Muscle of leg (tissue), 3 donors: ENCODE measurements at regions not wholly inside any gene's neighbourhood (a gene's known extent, or its start where the extent isn't known, plus 50 kb on each side); places are given as distances from the start of the nearest gene placed in this dataset.
A peak's percentile ranks its signal among the peaks of the same experiment; 100 is the strongest.
"Not testable (repeated sequence)": the region's sequence is repeated elsewhere in the genome, so short reads cannot be mapped to it uniquely, and the experiment has no call there.

Experiments
- DNase-seq: peaks from one replicate; pipeline ENCODE4 v3.0.0; 2013
- H3K27ac ChIP-seq: one replicate; pipeline ENCODE4 v1.5.1; 2013; ENCODE audit warnings: mild to moderate bottlenecking, low read length, control low read depth
- H3K27me3 ChIP-seq: one replicate; pipeline ENCODE4 v1.6.1; 2013; ENCODE audit warnings: low read length; ENCODE audit not compliant: control insufficient read depth, insufficient read depth
- H3K36me3 ChIP-seq: one replicate; pipeline ENCODE4 v1.6.1; 2013; ENCODE audit warnings: low read length; ENCODE audit not compliant: control insufficient read depth, insufficient read depth
- H3K4me1 ChIP-seq: one replicate; pipeline ENCODE4 v1.6.1; 2013; ENCODE audit warnings: low read length; ENCODE audit not compliant: control insufficient read depth, insufficient read depth
- H3K4me3 ChIP-seq: one replicate; pipeline ENCODE4 v1.5.1; 2013; ENCODE audit warnings: low read length, control low read depth
- H3K9me3 ChIP-seq: replicated peaks from 2 replicates; pipeline ENCODE4 v1.6.1; 2013; ENCODE audit warnings: low read depth, low read length; ENCODE audit not compliant: control insufficient read depth
- WGBS: methylation state at CpG from one replicate; pipeline ENCODE4 v1.1.5; 2013; ENCODE audit warnings: missing lambda C conversion rate; ENCODE audit not compliant: insufficient coverage; 5-methylcytosine and 5-hydroxymethylcytosine counted together

DNA sequence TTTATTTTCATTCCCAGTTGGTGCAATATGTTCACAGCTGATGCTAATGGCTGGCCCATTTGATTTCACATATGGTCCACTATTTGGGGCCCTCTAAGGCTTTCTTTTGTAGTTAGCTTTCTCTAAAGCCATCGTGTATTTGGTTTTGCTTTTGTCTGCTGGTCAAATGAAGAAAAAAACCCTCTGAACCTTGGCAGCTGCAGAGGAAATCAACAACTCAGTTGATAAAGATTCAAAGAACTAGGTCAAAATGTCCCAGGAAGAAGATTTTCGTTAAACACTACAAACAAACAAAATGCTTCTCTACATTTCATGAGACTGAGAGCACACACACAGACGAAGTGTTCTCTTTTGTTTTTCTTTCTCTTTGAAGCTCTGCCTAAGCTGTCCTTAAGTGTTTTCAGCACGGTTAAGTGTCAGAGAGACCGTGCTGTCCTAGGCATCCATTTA is 655.0 kb downstream of the RWDD3 start:
- no peaks in the 10 kb centered on the region for H3K27me3 ChIP-seq
- no peaks in the 10 kb centered on the region for H3K36me3 ChIP-seq
- H3K4me3 ChIP-seq = no peak overlapping the region
- DNase-seq = peak; percentile 29
- WGBS = 40% methylated on average over 1 of the region's 5 CpGs
- no peaks in the 10 kb centered on the region for H3K9me3 ChIP-seq
- no peak overlapping the region for H3K27ac ChIP-seq
- no peaks in the 10 kb centered on the region for H3K4me1 ChIP-seq

DNA sequence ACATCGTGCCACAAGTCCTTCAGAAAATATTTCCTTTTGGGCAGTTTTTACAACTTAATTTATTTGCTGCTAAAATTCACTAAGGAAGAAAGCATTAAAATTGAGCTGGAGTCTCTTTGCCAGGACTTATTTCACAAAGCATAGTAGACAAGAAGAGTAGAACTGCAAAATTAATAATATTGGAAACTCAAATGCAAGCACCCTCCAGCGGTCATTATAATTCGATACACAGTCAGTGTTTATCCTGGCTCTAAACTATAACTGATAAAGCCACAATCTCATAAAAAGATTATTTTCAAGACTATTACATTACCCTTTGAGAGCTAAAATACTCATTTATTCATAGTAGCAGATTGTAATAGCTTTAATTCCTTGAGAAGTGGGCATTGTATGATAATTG is 655.4 kb downstream of the RWDD3 start:
- no CpG with 5 or more reads among the region's 3 CpGs for WGBS
- no peak overlapping the region for H3K4me3 ChIP-seq
- no peaks in the 10 kb centered on the region for H3K36me3 ChIP-seq
- H3K27ac ChIP-seq = no peak overlapping the region
- no peaks in the 10 kb centered on the region for H3K4me1 ChIP-seq
- H3K27me3 ChIP-seq = no peaks in the 10 kb centered on the region
- no peaks in the 10 kb centered on the region for H3K9me3 ChIP-seq
- peak; percentile 32 for DNase-seq

DNA sequence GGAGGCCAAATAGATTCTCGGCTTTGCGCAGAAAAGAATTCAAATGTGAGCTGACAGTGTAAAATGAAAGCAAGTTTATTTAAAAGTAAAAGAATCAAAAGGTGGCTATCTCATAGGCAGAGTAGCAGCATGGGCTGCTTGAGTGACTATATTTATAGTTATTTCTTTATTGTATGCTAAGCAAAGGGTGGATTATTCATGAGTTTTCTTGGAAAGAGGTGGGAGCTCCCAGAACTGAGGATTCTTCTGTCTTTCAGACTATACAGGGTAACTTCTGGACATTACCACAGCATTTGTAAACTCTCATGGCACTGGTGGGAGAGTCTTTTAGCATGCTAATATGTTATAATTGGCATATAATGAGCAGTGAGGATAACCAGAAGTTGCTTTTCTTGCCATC is 659.9 kb downstream of the RWDD3 start:
- H3K27me3 ChIP-seq = no peaks in the 10 kb centered on the region
- no peak for DNase-seq
- no peak overlapping the region for H3K27ac ChIP-seq
- no peaks in the 10 kb centered on the region for H3K4me1 ChIP-seq
- H3K36me3 ChIP-seq = no peaks in the 10 kb centered on the region
- 84% methylated on average over 2 of the region's 2 CpGs for WGBS
- H3K4me3 ChIP-seq = no peak overlapping the region
- peaks cover 4% of the 10 kb centered on the region for H3K9me3 ChIP-seq

DNA sequence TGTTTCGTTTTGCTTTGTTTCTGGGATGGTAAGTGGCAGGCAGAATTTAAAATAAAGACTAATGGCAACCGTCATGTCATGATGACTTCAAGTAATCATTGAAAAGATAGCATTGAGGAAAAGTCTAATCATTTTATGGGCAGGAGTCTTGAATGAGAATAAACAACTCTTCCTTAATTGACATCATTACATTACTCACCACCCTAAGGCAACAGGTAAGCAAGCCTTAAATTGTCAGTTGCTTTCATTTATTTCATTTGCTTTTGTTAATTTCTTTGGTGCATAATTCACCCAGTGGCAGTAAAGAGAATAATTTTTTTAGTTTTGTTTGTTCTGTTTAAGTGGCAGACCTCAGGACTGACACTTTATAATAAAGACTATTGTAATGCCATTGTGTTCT is 669.0 kb downstream of the RWDD3 start:
- DNase-seq = no peak
- no peak overlapping the region for H3K27ac ChIP-seq
- no peaks in the 10 kb centered on the region for H3K27me3 ChIP-seq
- no peak overlapping the region for H3K4me3 ChIP-seq
- peaks cover 5% of the 10 kb centered on the region for H3K9me3 ChIP-seq
- no peaks in the 10 kb centered on the region for H3K36me3 ChIP-seq
- no CpG with 5 or more reads among the region's 2 CpGs for WGBS
- H3K4me1 ChIP-seq = no peaks in the 10 kb centered on the region

DNA sequence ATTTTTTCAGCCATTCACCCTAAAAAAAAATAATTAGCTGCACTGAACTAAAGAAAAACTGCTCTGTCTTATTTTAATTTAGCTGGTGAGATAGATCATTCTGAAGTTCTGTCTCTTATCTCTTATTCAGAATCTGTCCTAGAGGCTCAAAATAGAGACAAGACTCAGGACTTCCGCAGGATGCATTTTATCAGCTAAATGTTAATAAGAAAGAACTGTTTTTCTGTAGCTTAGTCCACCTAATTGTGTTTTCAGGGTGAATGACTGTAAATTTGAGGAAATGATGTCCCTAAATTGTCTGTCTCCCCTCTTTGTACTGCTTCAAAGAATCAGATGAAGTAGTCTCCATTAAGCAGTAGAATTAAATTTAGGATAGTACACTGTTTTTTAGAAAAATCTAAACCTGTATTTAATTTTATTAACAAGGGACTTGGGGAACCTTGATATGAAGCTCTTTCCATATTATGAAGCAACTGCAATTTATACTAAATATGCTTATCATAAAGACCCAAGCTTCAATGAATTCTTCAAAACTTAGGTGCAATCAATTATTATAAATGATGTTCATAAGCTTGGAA is 671.9 kb downstream of the RWDD3 start:
- no peaks in the 10 kb centered on the region for H3K36me3 ChIP-seq

GRCh38 chr1:95911739-95912138 is 677.7 kb downstream of the RWDD3 start:
- WGBS = 74% methylated on average over 2 of the region's 3 CpGs
- not testable (repeated sequence) for H3K4me3 ChIP-seq, H3K36me3 ChIP-seq, H3K27me3 ChIP-seq, H3K27ac ChIP-seq, H3K9me3 ChIP-seq, DNase-seq, H3K4me1 ChIP-seq

More for the DNA sequence above, 671.9 kb downstream of the RWDD3 start:
- no peak overlapping the region for H3K27ac ChIP-seq
- no peaks in the 10 kb centered on the region for H3K27me3 ChIP-seq
- no CpG with 5 or more reads among the region's 1 CpG for WGBS
- no peak for DNase-seq
- H3K9me3 ChIP-seq = no peaks in the 10 kb centered on the region
- H3K4me1 ChIP-seq = no peaks in the 10 kb centered on the region
- H3K4me3 ChIP-seq = no peak overlapping the region

DNA sequence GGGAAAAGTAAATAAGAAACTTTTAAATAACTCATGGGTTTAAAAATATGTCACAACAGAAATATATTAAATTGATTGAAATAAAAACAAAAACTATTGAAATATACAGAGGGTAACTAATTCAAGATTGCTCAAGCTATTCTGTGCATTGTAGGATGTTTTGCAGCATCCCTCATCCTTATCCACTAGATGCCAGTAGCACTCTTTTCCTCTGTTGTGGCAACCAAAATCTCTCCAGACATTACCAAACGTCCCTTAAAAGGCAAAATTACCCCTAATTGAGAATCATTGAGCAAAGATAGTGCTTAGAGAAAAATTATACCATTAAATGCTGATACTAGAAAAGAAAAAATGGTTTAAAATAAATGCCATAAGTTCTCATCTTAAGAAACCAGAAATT is 682.6 kb downstream of the RWDD3 start:
- peaks cover 3% of the 10 kb centered on the region for H3K9me3 ChIP-seq
- H3K4me1 ChIP-seq = no peaks in the 10 kb centered on the region
- no peak overlapping the region for H3K4me3 ChIP-seq
- H3K27me3 ChIP-seq = no peaks in the 10 kb centered on the region
- no peaks in the 10 kb centered on the region for H3K36me3 ChIP-seq
- DNase-seq = peak; percentile 3
- H3K27ac ChIP-seq = no peak overlapping the region
- no CpG with 5 or more reads among the region's 1 CpG for WGBS

DNA sequence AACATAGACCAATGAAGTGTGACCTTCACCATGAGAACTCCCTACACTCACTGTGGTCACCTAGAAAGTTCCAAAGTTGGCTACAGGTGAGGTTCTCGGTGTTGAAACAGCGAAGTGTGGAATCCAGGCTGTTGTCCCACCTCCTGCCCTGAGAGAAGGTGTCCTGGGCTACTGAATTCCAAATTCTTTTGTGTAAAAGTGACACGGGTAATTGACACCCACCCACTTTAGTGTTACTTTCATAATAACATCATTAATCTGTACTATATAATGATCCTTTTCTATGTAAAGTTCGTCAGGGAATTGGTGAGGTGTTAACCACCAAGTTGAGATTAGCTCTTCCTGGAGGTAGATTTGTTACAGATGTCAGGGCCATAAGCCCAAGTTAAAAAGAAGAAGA is 690.7 kb downstream of the RWDD3 start:
- no CpG with 5 or more reads among the region's 4 CpGs for WGBS

GRCh38 chr1:95926331-95926730 is 692.3 kb downstream of the RWDD3 start:
- Histone ChIP-seq H3K4me3 (no peak overlapping the region), H3K27ac (no peak overlapping the region), H3K27me3 (no peaks in the 10 kb centered on the region), H3K9me3 (no peaks in the 10 kb centered on the region), H3K4me1 (no peaks in the 10 kb centered on the region), H3K36me3 (no peaks in the 10 kb centered on the region)
- no peak for DNase-seq
- WGBS = no CpG with 5 or more reads among the region's 1 CpG

More for the DNA sequence above, 690.7 kb downstream of the RWDD3 start:
- H3K9me3 ChIP-seq = no peaks in the 10 kb centered on the region
- no peak overlapping the region for H3K27ac ChIP-seq
- no peak overlapping the region for H3K4me3 ChIP-seq
- H3K4me1 ChIP-seq = no peaks in the 10 kb centered on the region
- H3K36me3 ChIP-seq = no peaks in the 10 kb centered on the region
- DNase-seq = no peak
- H3K27me3 ChIP-seq = no peaks in the 10 kb centered on the region

DNA sequence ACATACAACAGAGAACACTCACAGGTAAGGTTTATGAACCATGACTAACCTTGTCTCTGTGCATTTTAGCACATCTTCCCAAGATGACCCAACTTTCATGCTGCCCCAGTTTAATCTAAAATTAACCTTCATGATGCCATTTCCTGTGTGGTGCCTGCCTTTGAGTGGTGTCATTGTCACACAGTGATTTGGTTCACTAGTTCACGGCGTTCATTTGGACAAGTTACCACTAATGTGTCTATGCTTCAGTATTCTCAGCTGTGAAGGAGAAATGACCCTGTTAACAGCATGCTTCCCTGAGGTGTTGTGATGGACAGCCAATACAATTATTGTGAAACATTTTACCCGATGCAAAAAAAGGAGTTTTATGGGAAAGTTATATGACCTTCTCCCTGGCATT is 693.1 kb downstream of the RWDD3 start:
- WGBS = no CpG with 5 or more reads among the region's 3 CpGs
- Histone ChIP-seq H3K4me3 (no peak overlapping the region), H3K4me1 (no peaks in the 10 kb centered on the region), H3K36me3 (no peaks in the 10 kb centered on the region), H3K27me3 (no peaks in the 10 kb centered on the region), H3K9me3 (no peaks in the 10 kb centered on the region), H3K27ac (no peak overlapping the region)
- no peak for DNase-seq

DNA sequence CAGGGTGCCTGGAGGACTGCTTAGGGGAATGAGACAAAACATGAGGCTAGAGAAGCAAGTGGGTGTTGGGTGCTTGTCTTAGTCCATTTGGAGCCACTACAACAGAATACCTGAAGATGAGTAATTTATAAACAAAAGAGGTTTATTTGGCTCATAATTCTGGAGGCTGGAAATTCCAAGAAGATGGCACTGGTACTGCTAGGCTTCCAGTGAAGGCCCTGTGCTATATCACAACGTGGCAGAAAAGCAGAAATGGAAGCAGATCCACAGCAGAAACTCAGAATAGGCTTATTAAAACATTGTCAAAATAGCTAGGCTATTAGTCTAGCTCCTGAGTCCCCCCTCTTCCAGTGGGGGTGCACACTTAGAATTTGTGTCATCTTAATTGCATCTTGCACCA is 701.7 kb downstream of the RWDD3 start:
- Histone ChIP-seq H3K4me1 (no peaks in the 10 kb centered on the region), H3K9me3 (no peaks in the 10 kb centered on the region), H3K27ac (no peak overlapping the region), H3K27me3 (no peaks in the 10 kb centered on the region), H3K36me3 (no peaks in the 10 kb centered on the region), H3K4me3 (no peak overlapping the region)
- WGBS = 75% methylated on average over 1 of the region's 1 CpG
- no peak for DNase-seq
